ENCODE measurements at regions not wholly inside any gene's neighbourhood (a gene's known extent, or its start where the extent isn't known, plus 50 kb on each side); places are given as distances from the start of the nearest gene placed in this dataset.

DNA sequence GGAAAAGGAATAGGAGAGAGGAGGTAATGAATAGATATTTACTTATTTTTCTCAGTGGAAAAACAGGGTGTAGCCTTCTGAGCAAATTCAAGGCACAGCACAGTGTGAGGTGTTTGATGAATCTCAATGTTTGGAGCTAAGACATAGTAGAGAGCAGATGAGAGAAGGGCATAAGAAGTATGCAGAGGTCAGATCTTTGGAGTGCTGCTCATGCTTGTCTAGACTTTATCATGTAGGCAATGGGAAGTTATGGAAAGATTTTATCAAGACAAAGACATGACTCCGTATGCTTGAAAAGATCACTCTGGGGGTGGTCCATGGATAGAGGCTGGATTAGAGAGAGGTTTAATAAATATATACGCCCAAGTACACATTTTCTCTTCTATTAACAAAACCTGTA, 217.0 kb upstream of the CNR1 start:
- TF ChIP-seq, protein P1, sequence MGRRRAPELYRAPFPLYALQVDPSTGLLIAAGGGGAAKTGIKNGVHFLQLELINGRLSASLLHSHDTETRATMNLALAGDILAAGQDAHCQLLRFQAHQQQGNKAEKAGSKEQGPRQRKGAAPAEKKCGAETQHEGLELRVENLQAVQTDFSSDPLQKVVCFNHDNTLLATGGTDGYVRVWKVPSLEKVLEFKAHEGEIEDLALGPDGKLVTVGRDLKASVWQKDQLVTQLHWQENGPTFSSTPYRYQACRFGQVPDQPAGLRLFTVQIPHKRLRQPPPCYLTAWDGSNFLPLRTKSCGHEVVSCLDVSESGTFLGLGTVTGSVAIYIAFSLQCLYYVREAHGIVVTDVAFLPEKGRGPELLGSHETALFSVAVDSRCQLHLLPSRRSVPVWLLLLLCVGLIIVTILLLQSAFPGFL (CRISPR knock-in tag; IDR thresholded peaks at IDR 0.05): no peak
- TF ChIP-seq, protein P2, sequence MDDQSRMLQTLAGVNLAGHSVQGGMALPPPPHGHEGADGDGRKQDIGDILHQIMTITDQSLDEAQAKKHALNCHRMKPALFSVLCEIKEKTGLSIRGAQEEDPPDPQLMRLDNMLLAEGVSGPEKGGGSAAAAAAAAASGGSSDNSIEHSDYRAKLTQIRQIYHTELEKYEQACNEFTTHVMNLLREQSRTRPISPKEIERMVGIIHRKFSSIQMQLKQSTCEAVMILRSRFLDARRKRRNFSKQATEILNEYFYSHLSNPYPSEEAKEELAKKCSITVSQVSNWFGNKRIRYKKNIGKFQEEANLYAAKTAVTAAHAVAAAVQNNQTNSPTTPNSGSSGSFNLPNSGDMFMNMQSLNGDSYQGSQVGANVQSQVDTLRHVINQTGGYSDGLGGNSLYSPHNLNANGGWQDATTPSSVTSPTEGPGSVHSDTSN (CRISPR knock-in tag; IDR thresholded peaks at IDR 0.05; ENCODE audit: borderline replicate concordance): no peak
- TF ChIP-seq SP1 (IDR thresholded peaks at IDR 0.05) (no peak), SP1 (CRISPR knock-in tag; IDR thresholded peaks at IDR 0.05) (no peak), ATF7-NPFF (CRISPR knock-in tag; IDR thresholded peaks at IDR 0.05; ENCODE audit: low read depth) (no peak), RAD21 (CRISPR knock-in tag; IDR thresholded peaks at IDR 0.05) (no peak), TARDBP (CRISPR knock-in tag; IDR thresholded peaks at IDR 0.05) (no peak), POLR2A (IDR thresholded peaks at IDR 0.05; ENCODE audit: insufficient read depth in 1 of 2, low read depth in 2 of 2, low read length in 2 of 2) (no peak)
- TF ChIP-seq, protein P3, sequence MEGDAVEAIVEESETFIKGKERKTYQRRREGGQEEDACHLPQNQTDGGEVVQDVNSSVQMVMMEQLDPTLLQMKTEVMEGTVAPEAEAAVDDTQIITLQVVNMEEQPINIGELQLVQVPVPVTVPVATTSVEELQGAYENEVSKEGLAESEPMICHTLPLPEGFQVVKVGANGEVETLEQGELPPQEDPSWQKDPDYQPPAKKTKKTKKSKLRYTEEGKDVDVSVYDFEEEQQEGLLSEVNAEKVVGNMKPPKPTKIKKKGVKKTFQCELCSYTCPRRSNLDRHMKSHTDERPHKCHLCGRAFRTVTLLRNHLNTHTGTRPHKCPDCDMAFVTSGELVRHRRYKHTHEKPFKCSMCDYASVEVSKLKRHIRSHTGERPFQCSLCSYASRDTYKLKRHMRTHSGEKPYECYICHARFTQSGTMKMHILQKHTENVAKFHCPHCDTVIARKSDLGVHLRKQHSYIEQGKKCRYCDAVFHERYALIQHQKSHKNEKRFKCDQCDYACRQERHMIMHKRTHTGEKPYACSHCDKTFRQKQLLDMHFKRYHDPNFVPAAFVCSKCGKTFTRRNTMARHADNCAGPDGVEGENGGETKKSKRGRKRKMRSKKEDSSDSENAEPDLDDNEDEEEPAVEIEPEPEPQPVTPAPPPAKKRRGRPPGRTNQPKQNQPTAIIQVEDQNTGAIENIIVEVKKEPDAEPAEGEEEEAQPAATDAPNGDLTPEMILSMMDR (CRISPR knock-in tag; IDR thresholded peaks at IDR 0.05): no peak
- TF ChIP-seq, protein P4, sequence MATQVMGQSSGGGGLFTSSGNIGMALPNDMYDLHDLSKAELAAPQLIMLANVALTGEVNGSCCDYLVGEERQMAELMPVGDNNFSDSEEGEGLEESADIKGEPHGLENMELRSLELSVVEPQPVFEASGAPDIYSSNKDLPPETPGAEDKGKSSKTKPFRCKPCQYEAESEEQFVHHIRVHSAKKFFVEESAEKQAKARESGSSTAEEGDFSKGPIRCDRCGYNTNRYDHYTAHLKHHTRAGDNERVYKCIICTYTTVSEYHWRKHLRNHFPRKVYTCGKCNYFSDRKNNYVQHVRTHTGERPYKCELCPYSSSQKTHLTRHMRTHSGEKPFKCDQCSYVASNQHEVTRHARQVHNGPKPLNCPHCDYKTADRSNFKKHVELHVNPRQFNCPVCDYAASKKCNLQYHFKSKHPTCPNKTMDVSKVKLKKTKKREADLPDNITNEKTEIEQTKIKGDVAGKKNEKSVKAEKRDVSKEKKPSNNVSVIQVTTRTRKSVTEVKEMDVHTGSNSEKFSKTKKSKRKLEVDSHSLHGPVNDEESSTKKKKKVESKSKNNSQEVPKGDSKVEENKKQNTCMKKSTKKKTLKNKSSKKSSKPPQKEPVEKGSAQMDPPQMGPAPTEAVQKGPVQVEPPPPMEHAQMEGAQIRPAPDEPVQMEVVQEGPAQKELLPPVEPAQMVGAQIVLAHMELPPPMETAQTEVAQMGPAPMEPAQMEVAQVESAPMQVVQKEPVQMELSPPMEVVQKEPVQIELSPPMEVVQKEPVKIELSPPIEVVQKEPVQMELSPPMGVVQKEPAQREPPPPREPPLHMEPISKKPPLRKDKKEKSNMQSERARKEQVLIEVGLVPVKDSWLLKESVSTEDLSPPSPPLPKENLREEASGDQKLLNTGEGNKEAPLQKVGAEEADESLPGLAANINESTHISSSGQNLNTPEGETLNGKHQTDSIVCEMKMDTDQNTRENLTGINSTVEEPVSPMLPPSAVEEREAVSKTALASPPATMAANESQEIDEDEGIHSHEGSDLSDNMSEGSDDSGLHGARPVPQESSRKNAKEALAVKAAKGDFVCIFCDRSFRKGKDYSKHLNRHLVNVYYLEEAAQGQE (IDR thresholded peaks at IDR 0.05; ENCODE audit: borderline replicate concordance in 1 of 2, low read depth in 1 of 2, low read length in 2 of 2): no peak
